Fibroblast of pulmonary artery (primary cell): ENCODE measurements at regions not wholly inside any gene's neighbourhood (a gene's known extent, or its start where the extent isn't known, plus 50 kb on each side); places are given as distances from the start of the nearest gene placed in this dataset.

Experiments used
- DNase-seq: peaks from one replicate; pipeline ENCODE4 v3.0.0-alpha.2; 2010; ENCODE audit warnings: low read depth
- H3K4me3 ChIP-seq: replicated peaks from 2 replicates; pipeline ENCODE4 v1.5.1; 2011; ENCODE audit warnings: low read depth, mild to moderate bottlenecking, control low read depth, low read length, moderate library complexity
- TF ChIP-seq, protein P1 (sequence below): IDR thresholded peaks from 2 replicates; pipeline ENCODE4 v1.5.1; 2011; ENCODE audit warnings: mild to moderate bottlenecking, control low read depth, low read length, inconsistent platforms; ENCODE audit errors: missing control alignments

- H3K4me3 ChIP-seq = no peak overlapping the region
- TF ChIP-seq, protein P1, sequence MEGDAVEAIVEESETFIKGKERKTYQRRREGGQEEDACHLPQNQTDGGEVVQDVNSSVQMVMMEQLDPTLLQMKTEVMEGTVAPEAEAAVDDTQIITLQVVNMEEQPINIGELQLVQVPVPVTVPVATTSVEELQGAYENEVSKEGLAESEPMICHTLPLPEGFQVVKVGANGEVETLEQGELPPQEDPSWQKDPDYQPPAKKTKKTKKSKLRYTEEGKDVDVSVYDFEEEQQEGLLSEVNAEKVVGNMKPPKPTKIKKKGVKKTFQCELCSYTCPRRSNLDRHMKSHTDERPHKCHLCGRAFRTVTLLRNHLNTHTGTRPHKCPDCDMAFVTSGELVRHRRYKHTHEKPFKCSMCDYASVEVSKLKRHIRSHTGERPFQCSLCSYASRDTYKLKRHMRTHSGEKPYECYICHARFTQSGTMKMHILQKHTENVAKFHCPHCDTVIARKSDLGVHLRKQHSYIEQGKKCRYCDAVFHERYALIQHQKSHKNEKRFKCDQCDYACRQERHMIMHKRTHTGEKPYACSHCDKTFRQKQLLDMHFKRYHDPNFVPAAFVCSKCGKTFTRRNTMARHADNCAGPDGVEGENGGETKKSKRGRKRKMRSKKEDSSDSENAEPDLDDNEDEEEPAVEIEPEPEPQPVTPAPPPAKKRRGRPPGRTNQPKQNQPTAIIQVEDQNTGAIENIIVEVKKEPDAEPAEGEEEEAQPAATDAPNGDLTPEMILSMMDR = no peak
- DNase-seq = no peak
Observed at GRCh38 chr10:130756651-130757050, 554.9 kb downstream of the TCERG1L start.

DNA sequence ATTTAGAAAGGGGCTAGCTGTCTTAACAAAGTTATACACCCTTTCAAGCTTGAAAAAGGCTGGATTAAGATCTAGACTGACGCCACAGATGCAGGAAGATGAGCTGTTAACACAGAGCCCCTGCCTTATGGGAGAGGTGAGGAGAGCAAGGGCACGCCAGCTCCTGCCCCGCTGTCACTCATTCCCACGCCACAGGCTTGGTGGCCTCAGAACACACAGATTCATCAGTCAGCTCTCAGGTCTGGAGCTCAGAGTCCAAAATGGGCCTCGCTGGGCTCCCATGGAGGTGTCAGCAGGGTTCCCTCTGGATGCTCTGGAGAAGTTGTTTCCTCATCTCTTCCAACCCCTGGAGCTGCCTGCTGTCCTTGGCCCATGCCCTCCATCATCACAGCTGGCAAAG lies 554.2 kb downstream of the TCERG1L start:
- TF ChIP-seq, protein P1 = no peak
- no peak overlapping the region for H3K4me3 ChIP-seq

GRCh38 chr10:130757821-130758489 lies 553.6 kb downstream of the TCERG1L start:
- no peak for DNase-seq
- TF ChIP-seq, protein P1 = no peak
- H3K4me3 ChIP-seq = no peak overlapping the region

More for the DNA sequence above, 554.2 kb downstream of the TCERG1L start:
- DNase-seq = no peak

DNA sequence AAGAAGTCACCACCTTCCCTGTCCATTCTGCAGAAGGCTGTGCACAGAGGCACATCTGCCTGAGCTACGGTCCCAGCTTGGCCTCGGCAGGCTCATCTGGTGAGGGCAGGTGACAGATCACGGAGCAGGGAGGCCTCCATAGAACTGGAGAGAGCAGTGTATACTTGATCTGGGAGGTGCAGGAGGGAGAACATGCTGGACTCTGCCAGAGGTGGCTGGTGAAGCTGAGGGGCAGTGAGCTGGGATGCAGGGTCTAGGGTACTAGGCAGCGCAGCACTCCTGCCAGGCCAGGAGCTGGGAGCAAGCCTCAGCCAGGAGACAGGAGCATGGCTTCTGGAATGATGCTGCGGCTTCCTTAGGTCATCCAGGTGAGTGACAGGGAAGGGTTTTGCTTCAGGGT lies 553.0 kb downstream of the TCERG1L start:
- no peak overlapping the region for H3K4me3 ChIP-seq
- TF ChIP-seq, protein P1 = no peak
- no peak for DNase-seq

DNA sequence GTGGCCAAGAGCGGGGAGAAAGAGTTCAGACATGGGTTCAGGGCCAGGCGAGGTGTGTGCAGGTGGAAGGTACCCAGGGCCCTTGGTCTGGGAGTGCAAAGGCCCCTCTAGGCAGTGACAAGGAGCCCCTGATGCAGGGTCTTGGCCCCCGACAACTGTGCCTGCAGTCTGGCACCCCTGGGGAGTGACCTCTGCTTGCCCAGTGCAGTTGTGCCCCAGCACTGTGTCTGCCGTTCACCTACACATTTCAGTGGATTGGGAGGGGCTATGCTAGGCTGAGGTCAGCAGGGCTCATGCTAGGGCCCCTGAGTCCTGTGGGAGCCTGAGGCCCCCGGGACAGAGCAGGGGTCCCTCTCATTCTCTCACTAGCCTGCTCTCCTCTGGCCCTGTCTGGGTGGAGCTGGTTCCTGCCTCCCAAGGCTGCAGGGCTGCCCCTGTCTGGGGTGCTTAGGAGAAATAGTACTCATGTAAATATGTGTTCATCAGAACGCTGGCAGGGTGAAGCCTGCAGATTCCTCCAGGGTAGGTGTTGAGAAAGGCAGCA lies 550.4 kb downstream of the TCERG1L start:
- no peak overlapping the region for H3K4me3 ChIP-seq
- TF ChIP-seq, protein P1 = no peak
- no peak for DNase-seq

DNA sequence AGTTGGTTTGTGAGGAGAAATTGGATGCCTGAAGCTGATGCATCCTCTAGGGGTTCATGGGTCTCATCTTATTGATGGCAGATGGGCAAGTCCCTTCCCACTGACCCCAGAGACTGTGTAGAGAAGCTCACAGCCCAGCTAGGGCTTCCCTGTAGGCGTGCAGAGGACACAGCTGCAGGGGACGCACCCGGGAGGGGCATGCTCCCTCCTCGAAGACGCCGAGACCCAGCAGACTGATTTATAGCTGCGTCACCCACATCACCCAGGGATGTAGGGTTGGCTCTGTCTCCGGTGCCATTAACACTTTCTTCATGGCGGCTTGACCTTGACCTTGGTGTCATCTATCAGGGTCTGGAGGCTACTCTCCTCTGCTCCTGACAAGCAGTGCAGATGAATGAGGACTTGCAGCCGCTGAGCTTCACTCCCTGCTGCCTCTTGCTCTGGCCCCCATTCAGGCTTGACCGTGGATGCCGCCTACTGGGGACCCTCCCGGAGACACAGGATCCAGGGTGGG lies 549.7 kb downstream of the TCERG1L start:
- H3K4me3 ChIP-seq = no peak overlapping the region
- DNase-seq = no peak
- TF ChIP-seq, protein P1 = no peak

- H3K4me3 ChIP-seq = no peak overlapping the region
- TF ChIP-seq, protein P1 = no peak
- DNase-seq = no peak
Observed at GRCh38 chr10:130762491-130762890, 549.0 kb downstream of the TCERG1L start.
